Fibroblast of skin of right quadriceps (primary cell): ENCODE measurements at regions not wholly inside any gene's neighbourhood (a gene's known extent, or its start where the extent isn't known, plus 50 kb on each side); places are given as distances from the start of the nearest gene placed in this dataset.

Experiments
- DNase-seq: peaks from one replicate; pipeline ENCODE4 v3.0.0-alpha.2; 2013

DNA sequence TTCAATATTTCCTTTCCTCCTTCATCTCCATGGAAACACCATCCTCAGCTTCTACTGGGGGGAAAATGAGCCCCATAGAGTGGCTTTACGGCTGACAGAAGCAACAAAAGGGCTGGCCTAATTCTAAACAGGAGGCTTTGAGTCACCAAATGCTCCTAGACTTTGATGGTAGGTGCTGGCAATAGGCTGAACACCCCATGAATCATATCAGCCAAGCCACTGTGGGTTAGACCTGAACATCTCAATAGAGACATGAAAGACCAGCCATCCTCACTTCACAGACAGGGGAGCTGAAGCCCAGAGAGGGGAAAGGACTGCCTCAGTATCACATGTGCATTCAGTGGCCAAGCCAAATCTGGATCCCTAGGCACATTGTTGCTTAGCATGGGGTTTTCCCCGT lies 107.6 kb downstream of the AMER1 start:
- DNase-seq, result no peak

DNA sequence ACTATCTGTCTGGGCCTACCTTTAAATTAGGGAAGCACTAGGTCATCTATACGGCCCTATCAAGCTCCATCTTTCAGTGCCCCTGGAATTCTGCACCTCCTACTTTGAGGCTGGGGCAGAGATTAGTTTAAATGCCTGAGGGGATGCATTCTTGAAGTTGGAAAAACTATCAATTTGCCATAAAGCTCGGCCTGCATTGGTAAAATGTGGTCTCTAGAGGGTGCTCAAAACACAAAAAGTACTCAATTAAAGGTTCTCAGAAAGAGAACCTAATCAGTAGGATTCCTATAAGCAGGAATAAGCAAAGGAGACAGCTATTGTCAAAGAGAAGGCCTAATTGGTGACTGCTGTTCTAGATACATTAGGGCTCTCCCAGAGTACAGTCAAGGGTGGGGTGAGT lies 111.7 kb downstream of the AMER1 start:
- peak; percentile 0 for DNase-seq
